Left colon (tissue), 2 donors: ENCODE measurements at regions not wholly inside any gene's neighbourhood (a gene's known extent, or its start where the extent isn't known, plus 50 kb on each side); places are given as distances from the start of the nearest gene placed in this dataset.

Experiments
- ATAC-seq: fragments of 200-7000 bp; cut with Tn5 transposase; one replicate; pipeline ENCODE4 v1.9.1; 2020; ENCODE audit warnings: mild to moderate bottlenecking, moderate library complexity
- DNase-seq, 2 donors: peaks; one replicate each; pipeline ENCODE4 v3.0.0-alpha.2; 2020
- intact Hi-C, 2 donors: fragments of 100-400 bp; cut with DNase I in 1 of 2; cut with micrococcal nuclease in 1 of 2; formaldehyde crosslinking; loops; one replicate each; pipeline versions ENCODE4 v1.11.2 to v1.14.0; 2022; cut with DNase I, micrococcal nuclease
- donor health status: DM: no; HTN: no; CAD: no.
- donor health status: DM: yes; HTN: yes; CAD: no.

DNA sequence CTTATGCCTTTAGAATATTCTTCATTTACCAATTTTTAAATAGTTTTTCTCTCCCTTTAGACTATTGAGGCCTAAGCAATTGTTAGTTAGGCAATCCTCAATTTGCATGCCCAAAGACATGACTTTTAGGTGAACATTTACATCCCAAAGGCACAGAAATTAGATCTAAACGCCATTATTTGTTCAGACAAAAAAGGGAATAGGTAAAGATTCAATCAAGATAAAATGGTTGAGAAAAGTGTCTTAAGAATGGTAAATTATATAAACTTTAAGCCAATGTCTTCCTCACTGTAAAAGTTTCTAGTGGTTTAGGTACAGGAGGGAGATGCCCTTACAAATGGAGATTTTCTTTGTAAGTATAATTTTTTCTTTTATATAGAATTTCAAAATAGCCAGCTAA lies 50.2 kb upstream of the MME start:
- intact Hi-C loops = no loop called here
- ATAC-seq (no peak), DNase-seq (no peak)

DNA sequence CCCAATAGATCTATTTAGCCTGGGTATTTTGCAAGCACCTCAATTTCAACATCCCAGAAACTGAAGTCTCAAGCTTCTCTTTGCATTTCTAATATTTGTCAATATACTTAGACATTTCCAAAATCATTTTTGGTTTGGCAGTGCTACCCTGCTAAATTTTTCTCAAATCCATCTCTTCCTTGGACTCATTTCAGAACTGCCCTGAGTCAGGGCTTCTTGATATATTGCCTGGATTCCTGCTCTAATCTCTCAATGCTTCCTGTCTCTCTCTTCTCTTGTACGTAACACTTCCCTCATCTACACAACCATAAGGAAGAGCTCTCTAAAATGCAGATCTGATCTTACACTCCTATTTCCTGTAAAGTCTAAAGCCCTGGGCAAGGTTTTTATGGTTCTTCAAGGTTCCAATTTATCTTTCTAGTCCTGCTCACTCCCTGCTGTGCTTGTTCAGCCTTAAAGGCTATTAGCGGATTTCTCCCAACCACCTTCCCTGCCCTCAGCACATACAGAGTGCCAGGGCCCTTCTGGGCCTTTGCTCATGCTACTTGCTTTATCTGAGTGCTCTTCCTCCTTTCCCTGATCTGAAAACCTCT lies 53.0 kb upstream of the MME start:
- ATAC-seq = peak; percentile 98
- intact Hi-C loops = no loop called here

DNA sequence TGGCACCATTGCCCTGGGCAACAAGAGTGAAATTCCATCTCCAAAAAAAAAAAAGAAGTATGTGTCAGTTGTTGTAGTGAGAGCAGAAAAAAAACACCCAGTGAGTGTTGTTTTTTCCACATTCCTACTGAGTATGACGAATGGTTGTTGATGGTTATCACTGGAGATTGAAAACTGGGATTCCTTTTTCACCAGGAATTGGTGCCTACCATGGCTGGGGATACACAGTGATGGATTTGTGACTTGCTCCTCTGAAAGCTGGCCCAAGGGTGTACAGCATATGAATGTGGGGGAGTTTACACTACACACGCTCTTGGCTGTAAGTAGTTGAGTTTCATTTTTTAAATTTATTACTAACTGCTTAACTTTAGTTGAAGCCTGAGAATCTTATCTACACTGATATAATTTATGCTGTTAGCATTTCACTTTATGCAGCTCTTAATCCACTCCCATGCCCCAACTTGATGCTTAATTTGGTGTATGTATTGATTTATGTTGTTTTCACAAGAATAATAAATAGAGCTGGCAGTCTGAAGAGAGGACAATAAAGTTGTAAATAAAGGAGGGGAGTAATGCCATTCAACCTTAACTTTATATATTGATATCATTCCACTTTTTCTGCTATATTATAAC lies 56.0 kb upstream of the MME start:
- intact Hi-C loops = no loop called here
- DNase-seq (no peak), ATAC-seq (no peak)

More for the DNA sequence above, 53.0 kb upstream of the MME start:
- DNase-seq = peak in 1 of 2 donors; percentile 11

DNA sequence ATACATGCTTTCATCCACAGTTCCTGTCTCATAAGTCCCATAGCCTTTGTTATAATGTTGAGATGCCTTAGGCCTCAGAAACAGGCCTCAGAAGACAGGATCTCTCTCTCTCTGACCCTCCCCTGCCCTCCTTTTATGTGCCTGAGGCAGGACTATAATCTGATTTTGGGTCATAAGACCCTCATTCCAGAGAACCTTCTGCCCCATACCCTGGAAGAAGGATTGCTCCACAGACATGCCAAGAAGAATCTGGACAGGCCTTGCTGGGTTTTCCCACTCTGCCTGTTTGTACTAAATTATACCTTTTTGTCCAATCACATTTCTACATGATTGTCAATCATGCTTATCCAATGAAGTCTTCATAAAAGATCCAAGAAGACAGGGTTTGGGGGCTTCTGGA lies 57.2 kb upstream of the MME start:
- ATAC-seq = no peak
- DNase-seq = no peak

DNA sequence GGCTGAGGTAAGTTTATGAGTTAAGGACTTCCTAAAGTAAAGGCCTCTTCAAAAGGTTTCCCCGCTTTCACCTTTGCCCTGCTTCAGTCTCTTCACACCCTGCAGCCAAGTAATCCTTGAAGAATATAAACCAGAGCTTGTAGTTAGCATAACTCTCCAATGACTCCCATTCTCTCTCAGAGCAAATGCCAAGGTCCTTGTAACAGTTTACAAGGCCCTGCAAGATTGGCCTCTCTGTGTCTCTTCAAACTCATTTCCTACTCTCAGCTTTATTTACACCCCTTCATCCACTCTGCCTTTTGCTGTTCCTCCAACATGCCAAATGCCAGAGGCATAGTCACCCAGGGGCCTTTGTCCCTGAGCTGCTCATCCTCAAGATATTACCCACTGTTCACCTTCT lies 60.5 kb upstream of the MME start:
- peak; percentile 29 to 48 for DNase-seq
- intact Hi-C loops = no loop called here
- ATAC-seq = peak; percentile 98

More for the DNA sequence above, 57.2 kb upstream of the MME start:
- intact Hi-C loops = no loop called here

DNA sequence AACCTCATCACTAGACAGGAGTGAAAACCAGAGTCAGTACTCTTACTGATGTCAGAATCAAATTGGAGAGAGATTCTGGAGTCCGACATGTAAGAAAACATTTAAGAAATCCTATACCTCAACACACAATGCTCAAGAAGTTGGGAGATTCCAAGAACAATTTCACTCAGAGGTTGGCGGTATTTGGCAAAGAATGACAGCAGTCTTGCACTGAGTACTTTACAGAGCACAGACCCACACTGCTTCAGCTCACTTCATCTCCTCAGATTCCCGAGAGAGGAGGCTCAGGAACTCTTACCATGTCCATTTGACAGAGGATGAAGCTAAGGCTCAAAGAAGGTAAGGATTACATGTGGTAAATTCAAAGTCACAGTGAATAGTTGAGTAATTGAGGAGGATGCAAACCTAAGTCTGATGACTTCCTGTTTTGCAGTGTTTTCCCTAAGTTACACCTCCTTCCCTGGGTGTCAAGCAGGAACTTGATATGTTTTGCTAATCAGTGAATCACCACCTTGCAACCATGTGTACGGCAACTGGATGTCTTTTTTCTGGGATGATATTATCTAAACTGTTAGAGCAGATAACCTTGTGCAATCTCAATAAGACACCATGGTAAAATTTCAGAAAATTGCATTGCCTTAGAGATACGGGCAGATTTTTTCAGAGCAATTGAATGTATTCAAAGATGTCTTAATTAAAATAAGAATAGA lies 61.3 kb upstream of the MME start:
- ATAC-seq (peak; percentile 44), DNase-seq (no peak)
- intact Hi-C loops = no loop called here

DNA sequence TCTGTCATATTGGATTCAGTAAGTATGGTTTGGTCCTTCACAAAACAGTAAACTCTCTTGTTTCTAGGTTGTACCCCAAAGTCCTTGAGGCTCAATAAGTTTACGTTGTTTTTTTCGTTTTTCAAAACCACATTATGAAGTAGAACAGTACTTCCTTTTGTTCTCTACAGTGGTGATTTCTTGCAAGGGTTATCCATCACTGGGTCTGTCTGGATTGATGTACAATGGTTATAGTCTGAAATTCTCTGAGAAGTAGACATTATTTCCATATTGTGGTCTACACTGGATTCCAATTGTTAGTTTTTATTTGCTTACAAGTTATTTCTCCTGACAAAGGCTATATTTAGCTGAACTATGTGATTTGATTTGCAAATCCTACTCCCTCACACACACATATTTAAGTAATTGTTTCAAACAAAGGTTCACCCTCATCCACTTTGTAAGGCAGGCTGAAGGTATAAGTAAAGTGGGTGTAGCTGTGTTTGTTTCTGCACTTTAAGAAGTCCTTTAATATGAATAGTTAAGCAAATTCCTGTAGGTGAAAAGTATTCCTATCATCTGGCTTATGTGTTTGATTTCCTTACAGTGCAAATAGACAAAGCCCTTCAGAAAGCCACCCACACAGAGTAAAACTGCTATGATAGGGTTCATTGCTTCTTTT lies 64.2 kb upstream of the MME start:
- no peak for ATAC-seq
- intact Hi-C loops = no loop called here
- DNase-seq = no peak

DNA sequence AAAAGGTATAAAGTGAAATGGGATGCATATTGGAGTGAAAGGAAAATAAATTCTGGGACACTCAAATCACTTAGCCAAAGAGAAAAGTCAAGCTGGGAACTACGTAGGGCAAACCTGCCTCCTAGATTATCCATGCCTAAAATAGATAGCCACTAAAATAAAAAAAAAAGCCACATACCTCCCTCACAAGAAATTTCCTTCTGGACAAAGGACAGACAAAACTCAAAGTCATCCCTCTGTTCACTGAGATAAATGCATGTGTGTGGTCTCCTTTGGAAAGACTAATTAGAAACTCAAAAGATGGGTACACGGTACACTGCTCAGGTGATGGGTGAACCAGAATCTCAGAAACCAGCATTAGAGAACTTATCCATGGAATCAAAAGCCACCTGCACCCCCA lies 65.2 kb upstream of the MME start:
- no peak for ATAC-seq

DNA sequence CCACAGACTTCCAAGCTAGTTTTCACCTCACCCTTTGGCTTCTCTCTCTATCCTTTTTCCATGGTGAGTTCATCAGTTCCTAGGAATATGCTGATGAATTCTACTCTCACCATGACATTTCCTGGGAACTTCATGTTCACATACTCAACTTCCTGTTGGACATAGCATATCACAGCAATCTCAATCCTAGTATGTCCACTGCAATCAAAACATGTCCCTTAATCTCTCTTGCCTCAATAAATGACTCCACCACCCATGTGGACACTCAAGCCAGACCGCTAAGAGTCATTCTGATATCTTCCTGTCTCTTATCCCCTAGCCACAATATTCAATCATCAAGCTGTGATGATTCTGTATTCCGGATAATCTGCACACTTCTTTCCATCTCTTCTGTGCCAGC lies 66.7 kb upstream of the MME start:
- intact Hi-C loops = no loop called here
- DNase-seq = no peak
- no peak for ATAC-seq

More for the DNA sequence above, 65.2 kb upstream of the MME start:
- DNase-seq = no peak
- intact Hi-C loops = no loop called here

DNA sequence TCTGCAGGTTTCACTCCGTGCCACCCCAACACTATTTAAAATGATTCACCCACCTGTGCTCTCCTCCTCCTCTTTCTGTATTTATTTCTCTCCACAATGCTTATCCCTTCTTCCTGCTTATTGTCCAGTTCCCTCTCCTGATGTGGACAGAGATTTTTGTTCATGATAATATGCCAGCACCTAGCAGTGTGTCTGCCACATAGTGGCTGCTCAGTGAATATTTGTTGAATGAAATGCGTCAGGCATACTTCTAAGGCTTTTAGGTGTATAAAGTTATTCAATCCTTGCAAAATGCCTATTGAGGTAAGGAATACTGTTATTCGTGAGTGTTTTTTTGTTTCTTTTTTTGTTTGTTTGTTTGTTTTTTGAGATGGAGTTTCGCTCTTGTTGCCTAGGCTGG lies 67.5 kb upstream of the MME start:
- no peak for DNase-seq
- ATAC-seq = no peak
- intact Hi-C loops = no loop called here

DNA sequence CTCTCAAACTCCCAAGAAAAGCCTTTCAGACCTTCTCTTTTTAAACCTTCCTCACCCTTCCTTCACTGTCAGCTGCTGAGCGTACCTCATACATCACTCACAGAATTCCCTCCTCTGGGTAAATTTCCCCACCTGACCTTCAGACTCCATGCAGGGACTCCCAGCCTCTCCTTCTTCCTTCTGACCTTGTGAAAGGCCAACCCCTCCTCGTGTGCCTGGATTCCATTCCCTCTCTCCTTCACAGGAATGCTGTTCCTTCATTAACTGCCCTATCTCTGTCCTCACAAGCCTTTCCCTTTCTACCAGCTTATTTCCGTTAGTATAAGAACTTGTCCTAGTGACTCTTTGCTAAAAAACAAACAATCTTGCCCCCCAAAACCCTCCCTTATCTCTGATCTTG lies 69.7 kb upstream of the MME start:
- intact Hi-C loops = no loop called here
- DNase-seq = no peak
- ATAC-seq = no peak

DNA sequence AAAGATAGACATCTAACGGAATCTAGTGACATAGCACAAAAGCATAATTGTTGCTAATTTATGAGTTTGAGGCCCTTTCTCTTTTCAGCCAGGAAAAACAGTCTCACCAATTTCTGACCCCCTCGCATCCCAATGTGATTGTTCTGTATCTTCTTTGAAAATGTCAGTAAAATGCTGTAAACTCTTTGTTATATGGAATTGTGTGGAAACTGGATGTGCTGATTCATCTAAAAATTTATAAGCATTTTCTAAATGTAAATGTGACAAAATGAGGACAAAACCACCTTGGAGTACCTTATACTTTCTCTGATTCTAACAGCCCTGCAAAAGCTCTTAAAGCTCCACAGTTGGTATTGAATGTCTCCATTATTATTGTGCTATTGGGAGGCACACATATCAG lies 70.9 kb upstream of the MME start:
- no peak for DNase-seq
- intact Hi-C loops = no loop called here
- ATAC-seq = no peak

DNA sequence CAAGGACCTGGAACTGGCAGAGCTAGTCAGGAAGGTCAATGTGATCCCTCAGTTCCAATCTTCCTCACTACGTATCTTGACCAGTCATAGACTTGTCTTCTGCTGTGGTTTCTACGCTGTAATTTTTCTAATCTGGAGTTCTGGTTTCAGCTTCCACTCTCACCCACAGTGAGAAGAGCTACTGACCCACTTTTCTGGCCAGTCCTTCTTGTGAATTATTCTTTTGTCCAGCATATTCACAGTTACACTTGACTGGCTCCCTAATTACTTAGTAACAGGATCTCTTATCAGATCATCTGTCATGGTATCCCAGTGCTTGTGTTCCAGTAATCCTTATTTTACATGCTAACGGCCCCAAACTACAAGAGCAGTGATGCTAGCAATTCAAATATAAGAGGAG lies 72.4 kb upstream of the MME start:
- ATAC-seq = no peak
- intact Hi-C loops = no loop called here

DNA sequence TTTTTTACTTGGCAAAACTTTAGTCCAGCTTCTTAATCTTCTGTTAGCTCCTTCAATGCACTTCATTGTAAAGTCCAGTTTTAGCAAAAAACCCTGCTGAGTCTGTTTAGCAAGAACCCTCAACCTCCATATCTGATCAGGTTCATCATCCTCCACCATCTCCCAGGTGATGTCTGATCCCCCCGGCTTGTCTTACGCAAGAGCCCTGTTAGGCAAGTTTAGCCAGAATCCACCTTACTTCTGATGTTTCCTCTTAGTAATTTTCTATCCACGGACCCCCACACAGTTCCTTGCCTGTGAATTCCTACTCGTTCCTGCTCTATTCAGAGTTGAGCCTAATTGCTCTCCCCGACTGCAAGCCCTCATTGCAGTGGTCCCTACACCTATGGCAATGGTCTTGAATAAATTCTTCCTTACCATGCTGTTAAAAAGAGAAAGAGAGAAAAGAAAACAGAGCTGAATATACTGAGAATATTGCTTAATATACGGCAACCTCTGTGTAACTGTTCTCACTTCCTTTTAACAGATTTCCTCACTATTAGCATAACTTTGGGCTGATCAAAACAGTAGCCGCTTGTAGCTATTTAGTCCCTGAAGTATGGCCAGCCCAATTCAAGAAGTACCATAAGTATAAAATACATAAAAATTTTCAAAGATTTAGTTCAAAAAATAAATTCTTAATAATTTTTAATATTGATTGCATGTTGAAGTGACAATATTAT lies 78.7 kb upstream of the MME start:
- DNase-seq (no peak), ATAC-seq (no peak)
- intact Hi-C loops = no loop called here

More for the DNA sequence above, 72.4 kb upstream of the MME start:
- no peak for DNase-seq

DNA sequence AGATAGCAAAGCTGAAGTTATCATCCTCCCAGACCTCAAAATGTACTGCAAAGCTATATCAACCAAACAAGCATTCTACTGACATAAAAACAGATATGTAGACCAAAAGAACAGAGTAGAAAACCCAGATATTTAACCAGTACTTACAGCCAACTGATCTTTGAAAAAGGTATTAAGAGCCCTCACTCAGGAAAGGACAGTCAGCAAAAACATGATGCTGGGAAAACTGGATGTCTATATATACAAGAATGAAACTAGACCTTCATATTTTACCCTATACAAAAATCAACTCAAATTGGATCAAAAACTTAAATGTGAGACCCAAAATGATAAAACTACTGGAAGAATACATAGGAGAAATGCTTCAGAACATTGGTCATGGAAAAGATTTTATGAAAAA lies 87.5 kb upstream of the MME start:
- ATAC-seq (no peak), DNase-seq (no peak)
- intact Hi-C loops = no loop called here

DNA sequence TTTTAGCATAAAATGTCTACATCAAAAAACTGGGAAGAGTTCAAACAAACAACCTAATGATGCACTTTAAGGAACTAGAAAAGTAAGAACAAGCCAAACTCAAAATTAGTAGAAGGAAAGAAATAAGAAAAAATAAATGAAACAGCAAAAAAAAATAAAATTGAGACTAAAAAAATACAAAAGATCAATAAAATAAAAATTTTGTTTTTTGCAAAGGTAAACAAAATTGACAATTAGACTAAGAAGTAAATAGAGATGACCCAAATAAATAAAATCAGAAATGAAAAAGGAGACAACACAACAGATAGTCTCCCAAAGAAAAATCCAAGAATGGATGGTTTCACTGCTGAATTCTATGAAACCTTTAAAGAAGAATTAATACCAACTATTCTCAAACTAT lies 89.6 kb upstream of the MME start:
- ATAC-seq (no peak), DNase-seq (no peak)
- intact Hi-C loops = no loop called here

DNA sequence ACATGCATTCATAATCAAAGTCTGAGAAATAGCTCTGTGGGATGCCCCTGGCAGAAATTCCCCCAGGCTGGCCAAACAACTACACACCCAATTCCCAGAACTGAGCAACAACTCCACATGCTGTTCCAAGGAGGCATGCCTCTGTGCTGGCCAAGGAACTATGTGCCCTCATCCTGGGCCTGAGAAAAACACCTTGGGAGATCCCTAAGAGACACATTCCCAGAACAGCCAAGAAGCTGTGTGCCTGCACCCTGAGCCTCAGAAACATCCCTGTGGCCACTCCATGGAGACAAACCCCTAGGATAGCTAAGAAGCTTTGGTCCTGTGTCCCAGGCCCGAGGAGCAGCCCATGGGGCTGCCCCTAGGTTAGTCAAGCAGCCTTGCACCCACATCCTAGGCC lies 92.3 kb upstream of the MME start:
- intact Hi-C loops = no loop called here
- DNase-seq (no peak), ATAC-seq (no peak)

DNA sequence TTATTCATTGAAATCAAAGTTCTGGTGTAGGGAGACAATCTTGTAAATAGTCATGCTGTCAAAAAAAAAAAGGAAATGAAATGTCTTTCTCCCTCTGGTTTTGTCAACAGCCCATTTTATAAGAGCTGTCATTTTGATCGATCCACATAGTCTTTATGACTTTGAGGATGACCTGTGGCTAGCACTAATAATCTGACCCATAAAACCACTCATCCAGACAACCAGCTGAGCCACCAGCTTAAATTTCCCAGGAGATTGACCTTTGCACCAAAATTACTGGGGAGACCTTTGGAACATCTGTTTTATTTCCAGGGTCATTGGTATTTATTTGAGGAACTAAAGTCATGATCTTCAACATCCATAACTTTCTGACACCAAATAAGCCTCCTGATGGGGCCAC lies 98.5 kb upstream of the MME start:
- intact Hi-C loops = no loop called here
- no peak for ATAC-seq

DNA sequence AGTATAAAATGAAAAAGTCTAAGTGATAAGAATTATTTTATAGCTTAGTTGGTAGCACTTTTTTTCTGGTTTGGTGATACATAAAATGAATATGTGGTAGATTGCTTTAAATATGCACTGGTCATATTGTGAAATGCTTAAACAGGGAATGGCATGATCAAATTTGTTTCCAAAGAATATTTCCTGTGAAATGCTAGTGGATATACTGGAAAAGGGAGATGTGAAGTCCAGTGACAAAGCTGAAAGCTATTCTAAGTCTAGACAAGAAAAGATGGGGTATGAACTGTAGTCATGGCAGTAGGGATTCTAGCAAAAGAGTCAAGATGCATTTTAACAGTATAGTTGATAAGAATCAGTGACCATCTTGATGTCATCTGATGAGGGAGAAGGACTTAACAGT lies 98.9 kb upstream of the MME start:
- DNase-seq (no peak), ATAC-seq (no peak)
- intact Hi-C loops = no loop called here

More for the DNA sequence above, 98.5 kb upstream of the MME start:
- no peak for DNase-seq
